ENCODE measurements at regions not wholly inside any gene's neighbourhood (a gene's known extent, or its start where the extent isn't known, plus 50 kb on each side); places are given as distances from the start of the nearest gene placed in this dataset.

DNA sequence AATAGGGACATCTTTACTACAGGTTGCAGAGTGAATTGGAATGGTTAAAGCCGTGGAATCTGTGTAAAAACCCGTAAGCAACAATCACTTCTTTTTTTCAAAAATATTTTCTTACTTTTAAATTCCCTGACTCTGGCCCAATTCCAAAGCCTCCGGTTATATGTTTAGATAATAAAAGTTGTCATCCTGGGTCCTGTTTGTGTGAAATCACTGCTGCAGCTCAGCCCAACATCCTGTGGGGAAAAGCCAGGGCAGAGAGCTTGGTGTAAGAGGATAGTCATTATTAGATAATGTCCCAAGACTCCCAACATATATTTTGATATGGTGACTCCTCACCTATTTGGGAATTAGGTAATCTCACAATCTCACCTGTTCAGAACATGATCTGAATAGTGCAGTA, 586.0 kb upstream of the BRINP1 start:
- Histone ChIP-seq H4K20me1 (ENCODE audit: insufficient read depth, low read length) (no peaks in the 10 kb centered on the region), H3K27me3 (ENCODE audit: insufficient read depth, low read length) (no peaks in the 10 kb centered on the region), H3K4me2 (ENCODE audit: insufficient read depth, low read length) (peak overlapping the region; percentile 1), H3K27ac (ENCODE audit: low read depth, low read length) (no peak overlapping the region), H3K4me1 (ENCODE audit: insufficient read depth, low read length) (peaks cover 42% of the 10 kb centered on the region), H3K9me3 (ENCODE audit: low read depth, low read length) (no peaks in the 10 kb centered on the region), H3K36me3 (ENCODE audit: insufficient read depth, low read length) (no peaks in the 10 kb centered on the region), H3K4me3 (ENCODE audit: insufficient read depth, low read length) (no peak overlapping the region), H3K79me2 (ENCODE audit: insufficient read depth, low read length) (no peaks in the 10 kb centered on the region), H2AFZ (ENCODE audit: low read length) (peak overlapping the region; percentile 18)
- DNase-seq (ENCODE audit: insufficient read length, low spot score, missing footprints): no peak
- TF ChIP-seq, protein P1, sequence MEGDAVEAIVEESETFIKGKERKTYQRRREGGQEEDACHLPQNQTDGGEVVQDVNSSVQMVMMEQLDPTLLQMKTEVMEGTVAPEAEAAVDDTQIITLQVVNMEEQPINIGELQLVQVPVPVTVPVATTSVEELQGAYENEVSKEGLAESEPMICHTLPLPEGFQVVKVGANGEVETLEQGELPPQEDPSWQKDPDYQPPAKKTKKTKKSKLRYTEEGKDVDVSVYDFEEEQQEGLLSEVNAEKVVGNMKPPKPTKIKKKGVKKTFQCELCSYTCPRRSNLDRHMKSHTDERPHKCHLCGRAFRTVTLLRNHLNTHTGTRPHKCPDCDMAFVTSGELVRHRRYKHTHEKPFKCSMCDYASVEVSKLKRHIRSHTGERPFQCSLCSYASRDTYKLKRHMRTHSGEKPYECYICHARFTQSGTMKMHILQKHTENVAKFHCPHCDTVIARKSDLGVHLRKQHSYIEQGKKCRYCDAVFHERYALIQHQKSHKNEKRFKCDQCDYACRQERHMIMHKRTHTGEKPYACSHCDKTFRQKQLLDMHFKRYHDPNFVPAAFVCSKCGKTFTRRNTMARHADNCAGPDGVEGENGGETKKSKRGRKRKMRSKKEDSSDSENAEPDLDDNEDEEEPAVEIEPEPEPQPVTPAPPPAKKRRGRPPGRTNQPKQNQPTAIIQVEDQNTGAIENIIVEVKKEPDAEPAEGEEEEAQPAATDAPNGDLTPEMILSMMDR (IDR thresholded peaks at IDR 0.05; ENCODE audit: extremely low read depth, low read depth, low read length): no peak

DNA sequence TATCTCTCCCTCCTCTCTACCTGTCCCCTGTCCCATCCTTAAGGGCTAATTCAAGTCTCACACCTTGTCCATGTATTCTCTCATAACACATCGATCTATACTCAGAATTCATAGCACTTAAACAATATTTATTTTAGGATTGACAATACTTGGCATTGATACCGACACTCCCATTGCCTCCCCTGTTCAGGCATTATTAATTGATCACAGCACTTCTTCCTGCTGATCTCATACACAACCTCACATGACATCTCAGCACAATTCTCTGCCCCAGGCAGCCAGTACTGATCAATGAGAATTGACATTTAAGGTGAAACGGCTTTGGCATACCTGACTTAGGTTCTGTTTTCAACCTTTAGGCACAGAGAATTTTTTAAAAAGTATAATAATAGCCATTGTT, 582.4 kb upstream of the BRINP1 start:
- Histone ChIP-seq H4K20me1 (ENCODE audit: insufficient read depth, low read length) (no peaks in the 10 kb centered on the region), H3K4me2 (ENCODE audit: insufficient read depth, low read length) (peak overlapping the region; percentile 49), H3K79me2 (ENCODE audit: insufficient read depth, low read length) (no peaks in the 10 kb centered on the region), H3K4me3 (ENCODE audit: insufficient read depth, low read length) (no peak overlapping the region), H3K27ac (ENCODE audit: low read depth, low read length) (peak overlapping the region; percentile 43), H3K9me3 (ENCODE audit: low read depth, low read length) (no peaks in the 10 kb centered on the region), H3K36me3 (ENCODE audit: insufficient read depth, low read length) (no peaks in the 10 kb centered on the region), H3K4me1 (ENCODE audit: insufficient read depth, low read length) (peaks cover 47% of the 10 kb centered on the region), H3K27me3 (ENCODE audit: insufficient read depth, low read length) (no peaks in the 10 kb centered on the region), H2AFZ (ENCODE audit: low read length) (no peak overlapping the region)
- DNase-seq (ENCODE audit: insufficient read length, low spot score, missing footprints): no peak
- TF ChIP-seq, protein P1 (IDR thresholded peaks at IDR 0.05; ENCODE audit: extremely low read depth, low read depth, low read length): no peak

DNA sequence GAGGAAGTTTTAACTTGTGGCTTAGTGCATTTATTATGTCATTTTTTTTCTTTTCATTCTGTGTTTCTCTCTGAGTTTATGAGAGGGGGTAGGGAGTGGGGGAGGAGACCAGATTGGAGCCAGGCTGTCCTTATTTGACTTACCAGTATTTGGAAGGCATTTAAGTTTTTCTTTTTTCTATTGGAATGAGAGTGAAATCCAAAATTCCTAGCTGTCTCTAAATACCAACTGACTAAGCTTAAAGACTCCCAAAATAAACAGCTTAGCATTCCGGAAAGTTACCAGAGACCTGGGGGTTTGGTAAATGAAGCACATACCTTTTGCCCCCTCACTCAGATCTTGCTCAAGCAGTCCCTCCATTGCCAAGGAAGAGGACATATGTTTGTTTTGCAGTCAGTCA, 581.9 kb upstream of the BRINP1 start:
- no peaks in the 10 kb centered on the region for H3K9me3 ChIP-seq (ENCODE audit: low read depth, low read length)
- DNase-seq (ENCODE audit: insufficient read length, low spot score, missing footprints): peak; percentile 81
- H3K36me3 ChIP-seq (ENCODE audit: insufficient read depth, low read length): no peaks in the 10 kb centered on the region
- H3K27me3 ChIP-seq (ENCODE audit: insufficient read depth, low read length): no peaks in the 10 kb centered on the region
- H3K79me2 ChIP-seq (ENCODE audit: insufficient read depth, low read length): no peaks in the 10 kb centered on the region
- peak overlapping the region; percentile 49 for H3K4me2 ChIP-seq (ENCODE audit: insufficient read depth, low read length)
- H4K20me1 ChIP-seq (ENCODE audit: insufficient read depth, low read length): no peaks in the 10 kb centered on the region
- no peak overlapping the region for H2AFZ ChIP-seq (ENCODE audit: low read length)
- H3K27ac ChIP-seq (ENCODE audit: low read depth, low read length): peak overlapping the region; percentile 43
- H3K4me3 ChIP-seq (ENCODE audit: insufficient read depth, low read length): no peak overlapping the region
- H3K4me1 ChIP-seq (ENCODE audit: insufficient read depth, low read length): peaks cover 46% of the 10 kb centered on the region
- TF ChIP-seq, protein P1 (IDR thresholded peaks at IDR 0.05; ENCODE audit: extremely low read depth, low read depth, low read length): no peak

DNA sequence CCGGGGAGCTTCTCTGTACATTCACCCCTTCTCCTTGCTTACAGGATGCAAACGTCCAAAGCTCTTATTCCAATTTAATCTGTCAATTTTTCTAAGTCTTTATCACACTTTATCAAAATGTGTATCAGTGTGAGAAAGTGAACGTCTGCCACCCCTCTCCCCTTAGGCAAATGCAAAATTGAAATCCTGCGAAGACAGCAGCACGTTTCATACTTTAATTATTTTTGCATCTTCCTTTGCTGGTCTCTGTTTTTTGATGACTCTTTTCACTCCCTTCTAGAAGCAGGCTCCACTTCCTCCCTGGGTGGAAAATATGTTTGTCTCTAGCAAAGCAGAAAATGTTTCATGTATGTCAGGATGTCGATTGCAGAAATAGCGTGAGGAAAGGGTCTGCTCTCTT, 576.5 kb upstream of the BRINP1 start:
- Histone ChIP-seq H3K4me3 (ENCODE audit: insufficient read depth, low read length) (peak overlapping the region; percentile 36), H3K4me2 (ENCODE audit: insufficient read depth, low read length) (peak overlapping the region; percentile 63), H2AFZ (ENCODE audit: low read length) (peak overlapping the region; percentile 38), H4K20me1 (ENCODE audit: insufficient read depth, low read length) (no peaks in the 10 kb centered on the region), H3K36me3 (ENCODE audit: insufficient read depth, low read length) (no peaks in the 10 kb centered on the region), H3K9me3 (ENCODE audit: low read depth, low read length) (no peaks in the 10 kb centered on the region), H3K79me2 (ENCODE audit: insufficient read depth, low read length) (no peaks in the 10 kb centered on the region), H3K27me3 (ENCODE audit: insufficient read depth, low read length) (no peaks in the 10 kb centered on the region), H3K27ac (ENCODE audit: low read depth, low read length) (no peak overlapping the region), H3K4me1 (ENCODE audit: insufficient read depth, low read length) (peaks cover 26% of the 10 kb centered on the region)
- TF ChIP-seq, protein P1 (IDR thresholded peaks at IDR 0.05; ENCODE audit: extremely low read depth, low read depth, low read length): no peak
- no peak for DNase-seq (ENCODE audit: insufficient read length, low spot score, missing footprints)

Measured in osteoblast (primary cell).